ENCODE measurements at regions not wholly inside any gene's neighbourhood (a gene's known extent, or its start where the extent isn't known, plus 50 kb on each side); places are given as distances from the start of the nearest gene placed in this dataset.
"Not testable (repeated sequence)": the region's sequence is repeated elsewhere in the genome, so short reads cannot be mapped to it uniquely, and the experiment has no call there.

DNA sequence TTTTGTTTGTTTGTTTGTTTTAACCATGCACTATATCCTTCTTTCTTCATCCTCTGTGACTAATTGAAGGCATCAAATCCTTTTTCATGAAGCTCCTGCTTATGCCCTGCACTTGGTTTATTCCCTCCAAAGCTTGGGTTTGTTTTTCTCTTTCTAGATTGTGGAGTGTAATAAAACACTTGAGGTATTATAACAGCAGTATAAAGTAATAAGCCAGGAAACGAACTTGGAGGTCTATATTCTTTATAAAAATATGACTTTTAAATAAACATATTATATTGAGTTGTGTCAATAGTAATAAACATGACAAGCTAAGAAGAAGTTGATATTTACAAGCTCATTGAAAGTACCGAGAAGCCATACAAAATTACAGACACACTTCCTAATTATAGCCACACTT lies 659.4 kb downstream of the RFPL4B start:
- DNase-seq, result no peak

DNA sequence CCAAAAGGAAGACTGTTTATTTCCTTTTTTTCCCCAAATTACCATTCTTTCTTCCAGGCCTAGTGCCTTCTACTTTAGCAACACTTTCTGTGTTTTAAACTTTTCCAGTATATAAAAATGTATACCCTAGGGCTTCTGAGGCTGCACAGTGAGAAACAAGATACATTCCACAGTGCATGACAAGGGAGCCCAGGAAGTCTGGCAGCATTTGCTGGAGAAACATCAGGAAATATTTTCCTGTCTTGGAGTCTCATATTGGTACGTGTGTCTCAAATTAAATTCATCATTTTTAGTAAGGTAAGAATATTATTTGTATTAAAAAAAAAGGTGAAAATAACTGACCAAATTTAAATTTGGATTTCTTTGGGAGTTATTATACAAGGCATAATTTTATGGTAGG lies 662.6 kb downstream of the RFPL4B start:
- no peak for DNase-seq

DNA sequence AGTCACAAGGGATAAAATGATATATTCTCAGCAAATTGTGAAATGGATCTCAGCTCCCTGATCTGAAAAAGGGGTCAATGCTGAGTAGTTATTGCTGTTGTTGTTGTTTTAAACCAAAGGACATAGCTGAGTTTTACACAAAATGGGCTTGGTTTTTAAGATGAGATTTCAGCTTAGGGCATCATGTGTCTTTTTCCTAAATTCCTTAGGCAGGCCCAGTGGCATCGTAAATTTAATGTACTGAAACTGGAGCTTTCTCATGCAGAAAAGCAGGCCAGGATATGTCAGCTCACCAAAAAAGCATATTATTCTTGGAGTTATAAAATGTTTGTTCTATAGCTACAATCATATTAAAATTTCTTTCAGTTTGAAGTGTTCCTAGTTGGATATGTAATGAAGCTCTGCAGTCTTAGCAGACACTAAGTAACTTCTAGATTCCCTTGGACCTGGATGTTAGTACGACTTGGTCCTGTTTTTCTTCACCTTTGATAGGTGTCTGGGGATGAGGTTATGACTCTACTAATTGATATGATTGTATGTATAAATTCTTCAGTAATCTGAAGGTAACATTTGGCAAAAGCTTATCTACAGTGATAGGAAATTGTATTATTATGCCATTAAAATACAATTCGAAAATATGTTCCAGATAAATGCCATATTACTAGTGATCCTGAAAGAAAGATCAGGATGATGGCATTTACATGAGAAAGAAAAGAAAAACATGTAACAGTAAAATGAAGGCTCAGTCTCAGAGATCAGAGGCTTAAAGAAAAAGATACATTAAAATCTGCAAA lies 663.3 kb downstream of the RFPL4B start:
- no peak for DNase-seq

DNA sequence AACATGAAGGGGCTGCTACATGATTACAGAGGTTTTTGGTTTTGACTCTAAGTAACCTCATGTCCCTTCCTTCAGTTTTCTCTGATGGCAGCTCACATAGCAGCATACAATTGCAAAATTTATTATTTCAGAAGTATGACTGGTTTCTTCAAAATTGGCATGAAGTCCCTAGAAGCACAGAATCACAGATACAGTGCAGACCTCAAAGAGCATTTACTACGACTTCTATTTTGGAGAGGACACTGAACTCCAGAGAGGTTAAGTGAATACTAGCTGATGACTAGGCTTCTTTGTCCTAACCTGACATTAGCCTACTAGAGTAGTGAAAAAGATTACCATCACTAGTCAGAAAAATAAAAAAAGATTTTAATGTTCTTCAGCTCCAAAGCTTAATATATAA lies 664.3 kb downstream of the RFPL4B start:
- DNase-seq, result no peak

DNA sequence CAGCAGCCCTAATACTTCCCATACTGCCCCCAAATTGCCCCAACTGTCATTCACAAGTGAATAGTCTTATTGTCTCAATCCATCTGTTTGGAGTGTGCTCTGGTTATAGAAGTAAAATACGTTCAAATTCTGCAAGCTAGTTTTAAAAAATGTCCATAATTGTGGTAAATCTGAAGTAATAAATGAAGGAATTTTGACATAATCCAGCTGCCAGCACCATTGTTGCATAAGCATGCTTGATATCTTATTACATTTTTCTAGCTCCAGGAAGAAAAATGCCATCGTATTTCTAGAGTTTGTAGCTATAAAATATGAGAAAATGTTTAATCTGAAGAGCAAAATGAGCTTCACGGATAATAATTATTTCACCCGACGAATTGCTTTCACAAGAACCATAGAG lies 664.7 kb downstream of the RFPL4B start:
- no peak for DNase-seq

DNA sequence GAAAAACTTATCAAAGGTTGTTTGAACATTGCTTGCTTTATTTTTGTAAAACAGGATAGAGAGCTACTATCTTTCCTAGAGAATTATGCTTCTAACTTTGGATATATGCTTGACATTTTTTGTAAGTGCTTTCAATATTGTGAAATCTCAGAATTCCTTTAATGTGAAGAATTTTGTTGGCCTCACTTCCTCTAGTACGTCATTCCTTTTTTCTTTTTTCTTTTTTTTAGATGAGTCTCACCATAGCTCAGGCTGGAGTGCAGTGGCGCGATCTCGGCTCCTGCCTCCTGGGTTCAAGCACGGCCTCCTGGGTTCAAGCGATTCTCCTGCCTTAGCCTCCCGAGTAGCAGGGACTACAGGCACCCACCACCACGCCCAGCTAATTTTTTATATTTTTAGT lies 668.1 kb downstream of the RFPL4B start:
- no peak for DNase-seq

DNA sequence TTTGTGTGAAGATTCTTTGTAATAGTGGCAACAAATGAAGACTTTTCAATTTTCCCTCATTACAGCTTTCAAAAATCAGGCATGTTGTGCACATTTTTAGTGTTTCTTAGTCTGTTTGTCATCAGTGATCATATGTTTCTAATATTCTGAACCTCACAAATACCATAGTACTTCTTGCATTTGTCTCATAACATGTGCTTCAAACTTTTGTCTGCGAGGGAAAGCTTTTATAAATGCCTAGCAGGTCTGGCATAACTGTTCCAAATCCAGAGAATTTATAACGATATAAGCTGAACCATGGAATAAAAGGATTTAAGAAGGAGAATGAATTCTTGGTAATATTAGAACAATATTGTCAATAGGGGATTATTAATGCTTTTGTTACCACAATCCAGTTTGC lies 670.2 kb downstream of the RFPL4B start:
- DNase-seq, result peak; percentile 34

DNA sequence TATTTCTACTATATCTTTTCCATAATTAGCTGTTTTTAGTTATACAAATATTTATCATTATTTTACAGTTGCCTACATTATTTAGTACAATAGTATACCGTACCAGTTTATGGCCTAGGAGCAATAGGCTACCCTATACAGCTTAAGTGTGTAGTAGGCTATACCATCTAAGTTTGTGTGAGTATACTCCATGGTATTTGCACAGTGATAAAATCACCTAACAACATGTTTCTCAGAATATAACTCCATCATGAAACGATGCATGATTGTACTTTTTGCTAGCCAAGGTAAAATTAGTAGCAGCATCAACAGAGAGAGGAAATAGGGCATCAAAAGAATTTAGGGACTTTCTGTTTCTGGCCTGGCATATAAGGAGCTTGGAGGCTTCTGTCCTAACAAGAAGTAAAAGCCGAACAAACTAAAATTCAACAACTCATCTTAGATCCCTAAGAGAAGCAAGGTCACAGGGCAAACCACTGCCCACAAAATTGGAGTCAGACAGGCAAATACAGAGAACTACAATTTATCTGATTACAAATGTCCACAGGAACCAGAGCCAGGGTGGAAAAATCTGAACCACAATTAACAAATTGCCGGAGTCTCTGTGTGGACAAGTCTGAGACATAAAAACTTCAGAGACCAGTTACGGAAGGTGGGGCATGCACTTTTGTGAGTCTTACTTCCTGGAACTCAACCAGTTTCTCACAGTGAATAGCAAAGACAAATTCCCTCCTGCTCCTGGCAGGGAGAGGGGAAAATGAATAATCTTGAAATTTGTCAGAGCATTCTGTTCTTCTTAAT lies 671.4 kb downstream of the RFPL4B start:
- peak; percentile 42 for DNase-seq

DNA sequence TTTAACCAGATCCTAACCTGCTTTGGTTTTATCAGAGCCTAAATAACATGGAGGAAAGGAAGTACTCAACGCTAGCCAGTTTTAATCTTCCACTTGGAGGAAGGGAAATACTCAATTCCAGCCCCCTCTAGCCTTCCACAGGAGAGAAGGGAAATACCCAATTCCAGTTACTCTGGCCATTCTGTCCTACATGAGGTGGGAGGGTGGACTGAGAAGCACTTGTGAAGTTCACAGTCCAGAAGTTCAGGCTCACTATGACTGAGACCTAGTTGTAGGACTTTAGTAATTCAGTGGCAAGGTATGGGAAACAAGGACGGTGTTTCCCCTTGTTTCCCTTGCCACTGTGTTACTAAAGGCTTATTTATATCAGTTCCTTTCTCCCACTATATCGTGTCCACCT lies 672.0 kb downstream of the RFPL4B start:
- DNase-seq, result no peak

DNA sequence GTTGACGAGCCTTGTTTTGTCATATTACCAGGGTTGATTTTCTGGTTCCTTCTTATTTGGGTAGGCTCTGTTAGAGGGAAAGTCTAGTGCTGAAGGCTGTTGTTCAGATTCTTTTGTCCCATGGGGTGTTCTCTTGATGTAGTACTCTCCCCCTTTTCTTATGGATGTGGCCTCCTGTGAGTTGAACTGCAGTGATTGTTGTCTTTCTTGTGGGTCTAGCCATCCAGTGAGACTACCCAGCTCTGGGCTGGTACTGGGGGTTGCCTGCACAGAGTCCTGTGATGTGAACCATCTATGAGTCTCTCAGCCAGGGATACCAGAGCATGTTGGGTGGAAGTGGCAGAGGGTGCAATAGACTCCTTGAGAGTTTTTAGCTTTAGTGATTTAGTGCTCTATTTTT lies 680.6 kb downstream of the RFPL4B start:
- no peak for DNase-seq

DNA sequence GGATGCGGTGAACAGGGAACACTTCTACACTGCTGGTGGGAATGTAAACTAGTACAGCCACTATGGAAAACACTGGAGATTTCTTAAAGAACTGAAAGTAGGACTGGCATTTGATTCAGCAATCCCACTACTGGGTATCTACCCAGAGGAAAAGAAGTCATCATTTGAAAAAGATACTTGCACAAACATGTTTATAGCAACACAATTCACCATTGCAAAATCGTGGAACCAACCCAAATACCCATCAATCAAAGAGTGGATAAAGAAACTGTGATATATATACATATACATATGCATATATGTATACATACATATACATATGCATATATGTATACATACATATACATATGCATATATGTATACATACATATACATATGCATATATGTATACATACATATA lies 682.0 kb downstream of the RFPL4B start:
- DNase-seq, result not testable (repeated sequence)

DNA sequence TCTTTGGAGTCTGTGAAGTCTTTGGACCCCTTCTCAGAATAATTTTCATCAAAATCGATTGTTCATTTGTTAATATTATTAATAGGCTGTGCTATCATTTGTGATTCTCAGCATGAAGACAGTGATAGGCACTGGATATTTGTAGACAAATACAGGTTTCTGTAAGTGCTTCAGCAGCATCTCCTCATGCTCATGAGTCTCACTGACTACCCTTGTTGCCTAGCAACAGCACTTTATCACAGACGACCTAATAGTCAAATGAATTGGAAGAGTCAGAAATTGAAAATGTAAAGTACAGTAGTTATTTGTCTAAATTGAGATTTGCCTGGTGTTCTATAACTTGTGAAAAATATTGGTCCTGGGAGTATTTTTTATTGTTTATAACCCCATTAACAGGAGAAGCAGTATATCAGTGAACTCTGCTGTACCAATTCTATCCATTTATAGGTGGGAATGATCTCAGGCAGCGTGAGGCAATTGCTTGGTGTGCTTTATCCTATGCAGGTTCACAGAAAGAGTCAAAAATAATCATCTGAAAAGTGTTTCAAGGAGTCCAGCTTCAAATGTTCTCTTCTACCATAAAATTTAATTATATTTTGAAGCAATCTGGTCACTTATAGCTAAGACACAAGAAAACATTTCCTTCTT lies 684.6 kb downstream of the RFPL4B start:
- peak; percentile 62 for DNase-seq

DNA sequence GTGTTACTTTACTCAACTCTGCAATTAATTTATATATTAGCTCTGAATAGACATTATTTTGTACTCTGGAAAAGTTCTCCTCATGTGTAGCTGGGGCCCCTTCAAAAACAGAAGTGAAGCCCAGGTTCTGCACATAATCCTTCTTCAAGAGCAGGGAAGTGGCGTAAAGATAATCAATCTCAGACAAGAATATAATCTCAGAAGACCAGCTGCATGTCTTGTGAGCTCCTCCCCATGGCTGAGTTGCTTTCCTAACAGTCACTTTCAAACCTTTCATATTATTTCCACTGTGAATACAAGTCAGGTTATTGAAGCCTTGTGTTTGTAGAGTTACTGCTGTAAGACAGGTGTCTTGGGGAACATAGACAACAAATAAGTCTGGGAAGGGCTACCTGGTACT lies 691.9 kb downstream of the RFPL4B start:
- DNase-seq, result no peak

DNA sequence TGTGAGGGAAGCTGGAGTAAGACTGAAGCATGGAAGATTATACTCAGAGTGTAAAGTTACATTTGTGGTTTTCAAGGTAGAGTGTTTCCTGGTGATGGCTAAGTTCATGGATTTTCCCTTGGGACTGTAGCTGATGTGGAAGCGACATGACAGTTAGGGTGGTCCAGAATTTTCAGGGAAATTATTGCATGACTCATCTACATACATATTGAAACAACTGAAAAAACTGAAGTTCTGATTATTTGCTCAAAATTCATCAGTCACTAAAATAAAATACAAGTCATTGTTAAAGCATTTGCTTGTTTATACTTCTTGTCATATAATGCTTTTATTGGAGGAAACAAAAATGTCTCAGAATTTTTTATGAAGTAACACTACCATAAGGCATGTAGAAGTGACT lies 700.0 kb downstream of the RFPL4B start:
- DNase-seq, result no peak

DNA sequence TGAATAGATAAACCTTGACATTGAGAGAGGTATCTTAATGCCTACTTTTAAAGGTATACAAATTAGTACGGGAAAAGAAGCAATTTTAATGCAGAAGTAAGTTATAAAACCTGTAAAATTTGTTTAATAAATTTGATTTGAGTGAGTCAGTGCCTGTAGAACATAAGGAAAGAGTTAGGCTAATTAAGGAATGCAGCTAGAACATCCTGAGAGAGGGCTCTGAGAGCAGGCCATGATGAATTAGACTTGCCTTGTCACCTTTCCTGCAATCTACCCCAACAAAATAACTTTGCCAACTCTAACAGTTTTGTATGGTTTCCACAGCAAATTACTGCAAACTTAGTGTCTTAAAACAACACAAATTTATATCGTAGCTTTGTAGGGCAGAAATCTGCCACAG lies 700.8 kb downstream of the RFPL4B start:
- DNase-seq, result no peak

DNA sequence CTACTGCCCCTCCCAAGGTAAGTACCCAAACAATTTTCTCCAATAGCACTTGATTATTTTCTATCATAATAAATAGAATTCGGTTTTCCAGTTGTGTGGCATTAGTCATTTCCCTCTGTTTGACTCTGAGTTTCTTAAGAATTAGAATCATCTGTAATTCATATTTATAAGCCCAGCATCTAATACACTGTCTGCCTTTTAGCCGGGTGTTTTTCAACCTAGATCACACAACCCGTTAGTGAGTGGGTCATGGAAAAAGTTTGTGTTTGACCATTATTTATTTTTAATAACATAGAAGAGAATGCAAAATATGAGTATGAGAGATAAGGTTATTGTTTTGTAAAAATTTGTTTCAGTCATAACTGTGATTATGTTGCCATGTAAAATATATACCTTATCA lies 701.6 kb downstream of the RFPL4B start:
- DNase-seq, result no peak

DNA sequence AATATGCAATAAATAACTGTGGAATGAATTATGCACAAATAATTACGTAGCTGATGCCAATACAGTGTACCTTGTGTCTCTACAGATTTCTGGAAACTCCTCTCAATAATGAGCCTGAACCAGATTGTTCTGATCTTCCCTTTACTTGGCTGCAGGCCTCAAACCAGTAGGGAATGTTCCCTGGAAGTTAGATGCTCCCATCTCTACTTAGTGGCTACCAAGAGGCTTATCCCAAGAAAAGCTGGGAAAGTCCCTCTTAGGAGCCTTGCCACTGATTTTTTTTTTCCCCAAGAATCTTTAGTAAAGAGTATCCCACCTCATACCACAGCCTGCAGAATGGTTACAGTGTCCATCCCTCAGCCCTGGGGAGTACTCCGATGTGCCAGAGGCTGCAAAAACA lies 702.1 kb downstream of the RFPL4B start:
- DNase-seq, result no peak

DNA sequence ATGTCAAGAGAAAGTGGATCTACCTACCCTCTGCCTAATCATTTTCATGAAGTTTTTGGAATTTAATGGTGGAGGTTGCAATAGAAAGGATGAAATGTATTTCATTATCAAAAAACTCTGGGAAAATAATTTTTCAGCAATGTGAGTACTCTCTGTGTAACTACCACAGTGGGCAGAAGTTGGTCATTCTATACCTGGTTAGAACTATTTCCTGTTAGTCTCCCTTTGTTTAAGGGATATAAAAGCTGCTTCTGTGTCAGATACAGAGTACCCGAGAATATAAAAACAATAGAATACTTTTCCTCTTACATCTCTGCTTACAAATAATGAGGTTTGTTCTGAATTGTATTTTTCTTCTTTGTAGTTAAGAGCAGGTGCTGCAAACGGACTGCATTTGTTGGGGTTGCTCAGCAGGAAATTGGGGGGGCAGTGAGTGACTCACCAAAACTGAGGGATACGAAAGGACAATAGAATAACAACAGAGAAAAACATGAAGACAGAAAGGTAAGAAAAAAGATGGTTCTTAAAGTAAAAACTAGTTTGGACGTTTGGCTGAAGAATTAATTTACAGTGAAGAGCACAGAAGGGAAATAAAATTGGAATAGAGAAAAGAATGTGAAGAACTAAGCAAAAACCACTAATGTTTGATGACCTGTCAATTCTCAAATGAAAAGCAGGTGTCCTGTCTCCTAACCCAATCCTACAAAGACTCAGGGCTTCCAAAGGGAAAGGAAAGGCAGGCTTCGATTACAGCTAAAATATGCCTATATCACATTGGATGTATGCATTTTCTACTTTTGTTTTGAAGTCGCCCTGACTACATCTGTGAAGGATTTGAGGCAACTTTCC lies 703.1 kb downstream of the RFPL4B start:
- DNase-seq, result peak; percentile 73

DNA sequence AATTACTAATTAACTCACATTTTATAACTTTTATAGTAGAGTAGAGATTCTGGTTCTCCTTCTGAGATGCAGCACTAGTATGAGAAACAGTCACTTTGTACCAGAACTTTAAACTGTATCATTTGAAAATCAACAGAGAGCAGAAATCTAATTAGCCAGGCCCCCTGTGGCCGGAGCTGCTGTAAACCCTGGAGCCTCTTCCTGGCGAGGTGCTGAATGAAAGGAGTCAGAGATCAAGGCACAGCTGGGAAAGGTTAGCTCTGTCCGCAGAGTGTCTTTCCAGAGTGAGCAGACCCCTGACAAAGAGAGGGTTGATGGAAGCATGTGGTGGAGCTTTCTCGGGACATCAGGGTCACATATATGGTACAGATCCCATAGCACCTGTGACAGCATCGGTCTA lies 703.8 kb downstream of the RFPL4B start:
- DNase-seq, result peak; percentile 29

DNA sequence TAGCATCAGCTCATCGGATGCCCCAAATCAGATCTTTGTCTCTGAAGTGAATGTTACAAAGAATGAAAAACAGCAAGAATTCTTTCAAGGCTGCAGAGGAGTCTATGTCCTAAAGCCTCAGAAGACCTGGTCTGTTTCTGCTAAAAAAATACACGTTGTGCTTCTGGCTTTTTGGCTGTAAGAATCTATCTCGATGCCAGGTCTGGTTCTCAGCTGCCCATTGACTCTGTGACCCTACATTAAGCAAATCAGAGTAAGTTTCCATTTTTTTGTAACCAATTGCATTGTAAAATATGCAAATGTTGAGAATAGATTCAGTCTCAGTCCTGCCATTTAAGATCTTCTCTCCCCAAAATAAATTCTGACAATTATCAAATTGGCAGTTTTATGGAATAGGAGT lies 705.4 kb downstream of the RFPL4B start:
- DNase-seq, result no peak

DNA sequence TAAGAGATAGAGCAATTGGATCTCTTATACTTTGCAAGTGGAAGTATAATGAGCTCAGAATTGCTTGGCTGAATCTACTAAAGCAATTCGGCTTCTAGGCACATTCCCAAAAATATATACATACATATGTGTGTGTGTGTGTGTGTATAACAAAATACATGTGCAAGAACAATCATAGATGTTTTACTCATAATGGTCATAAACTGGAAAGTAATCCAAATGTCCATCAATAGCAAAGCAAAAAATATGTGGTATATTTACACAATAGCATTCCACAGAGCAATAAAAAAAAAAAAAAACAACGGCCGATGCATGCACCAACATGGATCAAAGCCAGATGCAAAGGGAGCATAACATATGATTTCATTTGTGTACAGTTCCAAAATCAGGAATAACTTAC lies 707.9 kb downstream of the RFPL4B start:
- DNase-seq, result peak; percentile 54

DNA sequence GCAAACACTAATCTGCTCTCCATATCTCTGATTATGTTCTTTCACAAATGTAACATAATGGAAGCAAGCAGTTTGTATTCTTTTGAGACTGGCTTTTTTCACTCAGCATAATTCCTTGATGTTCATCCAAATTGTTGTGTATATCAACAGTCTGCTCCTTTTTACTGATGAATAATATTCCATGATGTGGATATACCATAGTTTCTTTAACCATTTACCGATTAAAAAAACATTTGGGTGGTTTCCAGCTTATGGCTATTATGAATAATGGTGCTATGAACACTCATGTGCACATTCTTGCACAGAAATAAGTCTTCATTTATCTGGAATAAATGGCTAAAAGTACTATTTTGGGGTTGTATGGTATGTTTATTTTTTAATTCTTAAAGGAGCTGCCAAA lies 708.9 kb downstream of the RFPL4B start:
- DNase-seq, result no peak

DNA sequence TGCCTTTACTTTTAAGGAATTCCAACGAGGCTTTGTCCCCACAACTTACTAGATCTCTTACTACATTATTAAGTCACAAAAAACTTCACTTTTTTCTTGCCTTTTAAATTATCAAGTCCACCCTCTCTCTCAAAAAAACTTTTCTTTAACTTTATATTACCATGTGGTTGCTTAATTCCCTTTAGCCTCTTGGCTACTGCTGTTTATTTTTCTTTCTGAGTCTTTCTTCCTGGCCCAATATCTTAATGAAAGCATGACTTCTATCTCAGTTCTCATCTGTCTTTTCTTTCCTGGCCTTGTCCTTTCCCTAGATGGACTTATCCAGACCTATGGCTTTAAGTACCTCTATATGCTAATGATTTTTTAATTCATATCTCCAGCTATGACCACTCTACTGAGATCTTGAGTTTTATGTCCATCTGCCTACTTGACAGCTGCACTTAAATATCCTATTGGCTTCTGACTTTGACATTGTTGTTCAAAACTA lies 710.5 kb downstream of the RFPL4B start:
- DNase-seq, result no peak

Data from eye (tissue), 1 donor.